Vagina (tissue), 2 donors: ENCODE measurements at regions not wholly inside any gene's neighbourhood (a gene's known extent, or its start where the extent isn't known, plus 50 kb on each side); places are given as distances from the start of the nearest gene placed in this dataset.

Experiments used
- POLR2AphosphoS5 ChIP-seq, 2 donors: sonication (generic); formaldehyde crosslinking; IDR thresholded peaks; one replicate each; pipeline ENCODE4 v1.9.0; 2017; ENCODE audit warnings: antibody characterized with exemption in 2 of 2, mild to moderate bottlenecking in 2 of 2, low read depth in 1 of 2; ENCODE audit not compliant: insufficient read depth in 1 of 2
- TF ChIP-seq, protein P1 (sequence below), 3 experiments: fragments of 450-650 bp in 2 of 3; fragments of 200-600 bp in 1 of 3; sonication (generic) in 1 of 3; IDR thresholded peaks; one replicate each; pipeline ENCODE4 v1.5.1; 2017 to 2019; ENCODE audit warnings: antibody characterized with exemption in 3 of 3, mild to moderate bottlenecking in 2 of 3, moderate library complexity in 2 of 3

DNA sequence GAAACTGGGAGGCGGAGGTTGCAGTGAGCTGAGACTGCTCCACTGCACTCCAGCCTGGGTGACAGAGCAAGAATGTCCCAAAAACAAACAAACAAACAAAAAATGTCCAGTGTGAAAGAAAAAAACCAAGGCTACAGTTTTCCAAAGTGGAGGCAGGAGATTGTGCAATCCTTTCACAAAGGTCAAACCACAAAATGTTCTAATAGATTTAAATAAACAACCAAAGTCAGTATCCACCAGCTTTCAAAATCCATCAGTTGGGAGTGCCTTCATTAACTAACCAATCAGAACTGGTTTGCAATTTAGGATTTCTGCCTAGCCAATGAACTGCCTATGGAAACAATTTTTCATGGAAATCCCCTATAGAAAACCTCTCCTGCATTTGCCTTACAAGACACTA, 52.3 kb upstream of the TRIM9 start:
- no peak for TF ChIP-seq POLR2AphosphoS5 (IDR thresholded peaks at IDR 0.05; ENCODE audit: insufficient read depth in 1 of 2, low read depth in 1 of 2)
- TF ChIP-seq, protein P1, sequence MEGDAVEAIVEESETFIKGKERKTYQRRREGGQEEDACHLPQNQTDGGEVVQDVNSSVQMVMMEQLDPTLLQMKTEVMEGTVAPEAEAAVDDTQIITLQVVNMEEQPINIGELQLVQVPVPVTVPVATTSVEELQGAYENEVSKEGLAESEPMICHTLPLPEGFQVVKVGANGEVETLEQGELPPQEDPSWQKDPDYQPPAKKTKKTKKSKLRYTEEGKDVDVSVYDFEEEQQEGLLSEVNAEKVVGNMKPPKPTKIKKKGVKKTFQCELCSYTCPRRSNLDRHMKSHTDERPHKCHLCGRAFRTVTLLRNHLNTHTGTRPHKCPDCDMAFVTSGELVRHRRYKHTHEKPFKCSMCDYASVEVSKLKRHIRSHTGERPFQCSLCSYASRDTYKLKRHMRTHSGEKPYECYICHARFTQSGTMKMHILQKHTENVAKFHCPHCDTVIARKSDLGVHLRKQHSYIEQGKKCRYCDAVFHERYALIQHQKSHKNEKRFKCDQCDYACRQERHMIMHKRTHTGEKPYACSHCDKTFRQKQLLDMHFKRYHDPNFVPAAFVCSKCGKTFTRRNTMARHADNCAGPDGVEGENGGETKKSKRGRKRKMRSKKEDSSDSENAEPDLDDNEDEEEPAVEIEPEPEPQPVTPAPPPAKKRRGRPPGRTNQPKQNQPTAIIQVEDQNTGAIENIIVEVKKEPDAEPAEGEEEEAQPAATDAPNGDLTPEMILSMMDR (IDR thresholded peaks at IDR 0.05) = no peak
